Glutamatergic neuron (in vitro differentiated cells): ENCODE measurements at regions not wholly inside any gene's neighbourhood (a gene's known extent, or its start where the extent isn't known, plus 50 kb on each side); places are given as distances from the start of the nearest gene placed in this dataset.

Source experiments
- DNase-seq: peaks from one replicate; pipeline ENCODE4 v3.0.0; 2022
- H3K27ac Mint-ChIP-seq: one replicate; pipeline ENCODE4 v1.8.0; 2020; ENCODE audit warnings: mild to moderate bottlenecking, mixed read lengths, inconsistent platforms; ENCODE audit not compliant: unreplicated experiment
- H3K27me3 Mint-ChIP-seq: one replicate; pipeline ENCODE4 v1.8.0; 2020; ENCODE audit warnings: mild to moderate bottlenecking, moderate library complexity, mixed read lengths, inconsistent platforms; ENCODE audit not compliant: unreplicated experiment
- H3K36me3 Mint-ChIP-seq: one replicate; pipeline ENCODE4 v1.8.0; 2020; ENCODE audit warnings: mild to moderate bottlenecking, mixed read lengths, inconsistent platforms; ENCODE audit not compliant: unreplicated experiment
- H3K4me1 Mint-ChIP-seq: one replicate; pipeline ENCODE4 v1.8.0; 2020; ENCODE audit warnings: mild to moderate bottlenecking, low read depth, mixed read lengths, inconsistent platforms; ENCODE audit not compliant: unreplicated experiment
- H3K4me3 Mint-ChIP-seq: one replicate; pipeline ENCODE4 v1.8.0; 2020; ENCODE audit warnings: mild to moderate bottlenecking, mixed read lengths, inconsistent platforms; ENCODE audit not compliant: unreplicated experiment
- H3K9me3 Mint-ChIP-seq: one replicate; pipeline ENCODE4 v1.8.0; 2020; ENCODE audit warnings: mild to moderate bottlenecking, moderate library complexity, mixed read lengths, inconsistent platforms; ENCODE audit not compliant: unreplicated experiment
- TF ChIP-seq, protein P1 (sequence below): fragments of 200-600 bp; sonication (generic); IDR thresholded peaks from one replicate; pipeline ENCODE4 v1.5.0; 2021; ENCODE audit not compliant: partially characterized antibody, unreplicated experiment

DNA sequence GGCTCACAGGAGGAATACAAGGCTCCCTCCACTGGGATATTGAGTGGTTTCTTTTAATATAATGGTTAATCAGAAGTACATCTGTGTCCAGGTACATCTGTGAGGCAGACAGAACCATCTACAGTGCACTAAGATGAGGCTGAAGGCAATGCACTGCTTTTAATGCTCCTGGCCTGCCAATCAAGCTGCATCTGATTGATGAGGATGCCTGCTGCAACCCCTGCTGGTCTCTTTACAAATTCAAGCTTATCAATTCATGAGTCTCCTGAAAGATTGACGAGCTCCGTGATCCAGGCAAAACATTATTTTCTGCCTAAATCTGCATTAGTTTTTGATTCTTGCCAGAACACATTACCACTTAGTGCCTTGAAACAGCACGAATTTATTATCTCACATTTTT, 1139.1 kb downstream of the AACS start:
- H3K36me3 Mint-ChIP-seq: peaks cover 5% of the 10 kb centered on the region
- no peaks in the 10 kb centered on the region for H3K4me1 Mint-ChIP-seq
- no peak for DNase-seq
- H3K27ac Mint-ChIP-seq: no peak overlapping the region
- peaks cover 3% of the 10 kb centered on the region for H3K27me3 Mint-ChIP-seq
- TF ChIP-seq, protein P1, sequence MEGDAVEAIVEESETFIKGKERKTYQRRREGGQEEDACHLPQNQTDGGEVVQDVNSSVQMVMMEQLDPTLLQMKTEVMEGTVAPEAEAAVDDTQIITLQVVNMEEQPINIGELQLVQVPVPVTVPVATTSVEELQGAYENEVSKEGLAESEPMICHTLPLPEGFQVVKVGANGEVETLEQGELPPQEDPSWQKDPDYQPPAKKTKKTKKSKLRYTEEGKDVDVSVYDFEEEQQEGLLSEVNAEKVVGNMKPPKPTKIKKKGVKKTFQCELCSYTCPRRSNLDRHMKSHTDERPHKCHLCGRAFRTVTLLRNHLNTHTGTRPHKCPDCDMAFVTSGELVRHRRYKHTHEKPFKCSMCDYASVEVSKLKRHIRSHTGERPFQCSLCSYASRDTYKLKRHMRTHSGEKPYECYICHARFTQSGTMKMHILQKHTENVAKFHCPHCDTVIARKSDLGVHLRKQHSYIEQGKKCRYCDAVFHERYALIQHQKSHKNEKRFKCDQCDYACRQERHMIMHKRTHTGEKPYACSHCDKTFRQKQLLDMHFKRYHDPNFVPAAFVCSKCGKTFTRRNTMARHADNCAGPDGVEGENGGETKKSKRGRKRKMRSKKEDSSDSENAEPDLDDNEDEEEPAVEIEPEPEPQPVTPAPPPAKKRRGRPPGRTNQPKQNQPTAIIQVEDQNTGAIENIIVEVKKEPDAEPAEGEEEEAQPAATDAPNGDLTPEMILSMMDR: no peak
- no peak overlapping the region for H3K4me3 Mint-ChIP-seq
- peaks cover 4% of the 10 kb centered on the region for H3K9me3 Mint-ChIP-seq

DNA sequence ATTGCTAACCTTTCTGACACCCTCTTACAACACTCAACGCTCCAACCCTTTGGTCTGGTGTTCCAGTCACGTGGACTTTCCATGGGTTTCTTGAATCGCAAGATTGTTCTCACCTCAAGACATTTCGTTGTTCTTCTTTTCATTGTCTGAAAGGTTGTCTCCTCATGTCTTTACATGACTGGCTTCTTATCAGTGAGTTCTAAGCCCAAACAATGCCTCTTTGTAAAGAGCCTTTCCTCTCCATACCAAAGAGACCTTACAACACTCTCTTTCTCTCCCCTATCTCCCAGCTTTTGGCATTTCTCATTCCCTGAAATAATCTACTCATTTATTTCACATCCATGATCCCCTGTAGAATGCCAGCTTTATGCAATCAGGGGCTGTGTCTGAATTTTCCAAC, 1144.8 kb downstream of the AACS start:
- TF ChIP-seq, protein P1: no peak
- peaks cover 4% of the 10 kb centered on the region for H3K9me3 Mint-ChIP-seq
- H3K27me3 Mint-ChIP-seq: no peaks in the 10 kb centered on the region
- H3K4me3 Mint-ChIP-seq: no peak overlapping the region
- no peaks in the 10 kb centered on the region for H3K4me1 Mint-ChIP-seq
- no peak overlapping the region for H3K27ac Mint-ChIP-seq
- no peak for DNase-seq
- peaks cover 5% of the 10 kb centered on the region for H3K36me3 Mint-ChIP-seq

DNA sequence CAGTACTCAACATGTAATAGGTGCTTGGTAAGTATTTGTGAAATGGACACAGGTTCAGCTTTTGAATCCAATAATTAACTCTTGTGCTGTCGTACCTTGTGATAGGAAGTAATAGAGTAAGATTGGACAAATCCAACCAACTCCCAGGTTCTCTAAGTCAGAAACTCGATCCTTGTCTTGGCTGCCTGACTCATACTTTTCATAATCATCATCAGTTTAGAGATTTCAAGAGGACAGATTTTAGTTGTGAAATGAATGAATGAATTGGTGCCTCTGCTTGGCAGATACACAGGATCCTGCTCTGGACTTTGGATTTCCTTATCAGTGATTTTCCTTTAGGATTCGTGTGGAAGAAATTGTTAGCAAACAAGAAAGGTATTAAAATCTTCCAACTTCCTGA, 1145.2 kb downstream of the AACS start:
- Mint-ChIP-seq H3K4me1 (no peaks in the 10 kb centered on the region), H3K36me3 (peaks cover 5% of the 10 kb centered on the region), H3K27ac (no peak overlapping the region), H3K27me3 (no peaks in the 10 kb centered on the region), H3K4me3 (no peak overlapping the region), H3K9me3 (peaks cover 8% of the 10 kb centered on the region)
- TF ChIP-seq, protein P1: no peak
- DNase-seq: no peak

DNA sequence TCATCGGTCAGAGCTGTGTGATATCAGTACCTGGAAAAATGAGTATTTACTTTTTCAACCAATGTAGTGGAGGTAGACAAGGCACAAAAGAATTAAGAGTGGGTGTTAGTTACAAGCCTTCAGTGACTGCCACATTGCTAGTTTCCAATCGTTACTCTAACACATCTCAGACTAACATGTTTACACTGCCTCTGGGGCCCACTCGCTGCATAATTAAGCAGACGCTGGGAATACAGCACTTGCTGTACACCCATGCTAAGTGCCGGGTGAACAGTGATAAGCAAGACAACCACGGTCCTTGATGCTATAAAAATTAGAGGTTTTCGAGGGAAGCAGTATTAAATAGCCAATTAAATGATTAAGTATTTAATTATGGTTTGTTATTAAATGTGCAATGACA, 1147.6 kb downstream of the AACS start:
- no peak overlapping the region for H3K27ac Mint-ChIP-seq
- peaks cover 2% of the 10 kb centered on the region for H3K27me3 Mint-ChIP-seq
- peaks cover 10% of the 10 kb centered on the region for H3K9me3 Mint-ChIP-seq
- no peaks in the 10 kb centered on the region for H3K4me1 Mint-ChIP-seq
- DNase-seq: no peak
- no peaks in the 10 kb centered on the region for H3K36me3 Mint-ChIP-seq
- no peak overlapping the region for H3K4me3 Mint-ChIP-seq
- TF ChIP-seq, protein P1: no peak

DNA sequence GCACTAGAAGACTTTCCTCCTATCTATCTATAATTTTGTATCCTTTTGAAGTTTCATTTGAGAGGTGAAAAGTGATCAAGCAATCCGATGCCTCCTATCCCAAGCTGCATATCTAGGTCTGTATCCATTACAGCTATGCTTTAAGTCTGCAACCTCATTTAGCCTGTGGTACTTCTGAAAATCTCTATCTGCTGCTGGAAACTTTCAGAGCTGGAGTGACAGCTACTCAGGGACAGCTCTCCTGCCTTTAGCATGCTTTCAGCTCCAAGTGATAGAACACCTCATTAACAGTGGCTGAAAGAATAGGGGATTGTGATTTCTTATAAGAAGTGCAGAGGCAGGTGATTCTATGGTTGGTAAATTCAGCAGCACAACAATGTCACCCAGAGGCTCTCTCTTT, 1153.5 kb downstream of the AACS start:
- no peaks in the 10 kb centered on the region for H3K4me1 Mint-ChIP-seq
- TF ChIP-seq, protein P1: no peak
- no peak for DNase-seq
- peaks cover 2% of the 10 kb centered on the region for H3K27me3 Mint-ChIP-seq
- no peak overlapping the region for H3K27ac Mint-ChIP-seq
- no peak overlapping the region for H3K4me3 Mint-ChIP-seq
- H3K36me3 Mint-ChIP-seq: no peaks in the 10 kb centered on the region
- H3K9me3 Mint-ChIP-seq: peaks cover 12% of the 10 kb centered on the region
